ENCODE measurements at regions not wholly inside any gene's neighbourhood (a gene's known extent, or its start where the extent isn't known, plus 50 kb on each side); places are given as distances from the start of the nearest gene placed in this dataset.
"Not testable (repeated sequence)": the region's sequence is repeated elsewhere in the genome, so short reads cannot be mapped to it uniquely, and the experiment has no call there.

GRCh38 chr5:144731786-144732185 lies 561.1 kb downstream of the KCTD16 start:
- in situ Hi-C loops (cut with MboI; ENCODE audit: low sequenced_read_pairs), result no loop called here

- in situ Hi-C loops (cut with MboI; ENCODE audit: low sequenced_read_pairs), result no loop called here
These were observed 541.4 kb downstream of the KCTD16 start for GRCh38 chr5:144712090-144712489.

- in situ Hi-C loops (cut with MboI; ENCODE audit: low sequenced_read_pairs), result no loop called here
These were observed 540.5 kb downstream of the KCTD16 start for GRCh38 chr5:144711172-144711571.

- in situ Hi-C loops (cut with MboI; ENCODE audit: low sequenced_read_pairs), result no loop called here
These were observed 540.0 kb downstream of the KCTD16 start for GRCh38 chr5:144710637-144711036.

- in situ Hi-C loops (cut with MboI; ENCODE audit: low sequenced_read_pairs), result no loop called here
These were observed 533.1 kb downstream of the KCTD16 start for GRCh38 chr5:144703776-144704175.

- in situ Hi-C loops (cut with MboI; ENCODE audit: low sequenced_read_pairs), result no loop called here
These were observed 527.8 kb downstream of the KCTD16 start for GRCh38 chr5:144698484-144698883.

GRCh38 chr5:144697847-144698262 lies 527.2 kb downstream of the KCTD16 start:
- in situ Hi-C loops (cut with MboI; ENCODE audit: low sequenced_read_pairs), result no loop called here

- in situ Hi-C loops (cut with MboI; ENCODE audit: low sequenced_read_pairs), result no loop called here
These were observed 521.3 kb downstream of the KCTD16 start for GRCh38 chr5:144691936-144692335.

GRCh38 chr5:144684899-144685298 lies 514.2 kb downstream of the KCTD16 start:
- in situ Hi-C loops (cut with MboI; ENCODE audit: low sequenced_read_pairs), result no loop called here

- in situ Hi-C loops (cut with MboI; ENCODE audit: low sequenced_read_pairs), result no loop called here
These were observed 510.0 kb downstream of the KCTD16 start for GRCh38 chr5:144680711-144681110.

GRCh38 chr5:144671066-144671465 lies 500.4 kb downstream of the KCTD16 start:
- in situ Hi-C loops (cut with MboI; ENCODE audit: low sequenced_read_pairs), result no loop called here

GRCh38 chr5:144659634-144660227 lies 489.1 kb downstream of the KCTD16 start:
- in situ Hi-C loops (cut with MboI; ENCODE audit: low sequenced_read_pairs), result no loop called here

- in situ Hi-C loops (cut with MboI; ENCODE audit: low sequenced_read_pairs), result no loop called here
These were observed 473.6 kb downstream of the KCTD16 start for GRCh38 chr5:144644317-144644716.

- in situ Hi-C loops (cut with MboI; ENCODE audit: low sequenced_read_pairs), result no loop called here
These were observed 468.1 kb downstream of the KCTD16 start for GRCh38 chr5:144638787-144639186.

GRCh38 chr5:144634138-144634537 lies 463.5 kb downstream of the KCTD16 start:
- in situ Hi-C loops (cut with MboI; ENCODE audit: low sequenced_read_pairs), result no loop called here

GRCh38 chr5:144598451-144599068 lies 427.9 kb downstream of the KCTD16 start:
- in situ Hi-C loops (cut with MboI; ENCODE audit: low sequenced_read_pairs), result no loop called here

- in situ Hi-C loops (cut with MboI; ENCODE audit: low sequenced_read_pairs), result no loop called here
These were observed 425.8 kb downstream of the KCTD16 start for GRCh38 chr5:144596517-144596916.

- in situ Hi-C loops (cut with MboI; ENCODE audit: low sequenced_read_pairs), result no loop called here
These were observed 424.2 kb downstream of the KCTD16 start for GRCh38 chr5:144594919-144595318.

GRCh38 chr5:144594234-144594633 lies 423.6 kb downstream of the KCTD16 start:
- in situ Hi-C loops (cut with MboI; ENCODE audit: low sequenced_read_pairs), result not testable (repeated sequence)

GRCh38 chr5:144585681-144586080 lies 415.0 kb downstream of the KCTD16 start:
- in situ Hi-C loops (cut with MboI; ENCODE audit: low sequenced_read_pairs), result no loop called here

- in situ Hi-C loops (cut with MboI; ENCODE audit: low sequenced_read_pairs), result no loop called here
These were observed 413.1 kb downstream of the KCTD16 start for GRCh38 chr5:144583541-144584449.

GRCh38 chr5:144582066-144582465 lies 411.4 kb downstream of the KCTD16 start:
- in situ Hi-C loops (cut with MboI; ENCODE audit: low sequenced_read_pairs), result no loop called here
